OCI-LY7 (cell line): ENCODE measurements at regions not wholly inside any gene's neighbourhood (a gene's known extent, or its start where the extent isn't known, plus 50 kb on each side); places are given as distances from the start of the nearest gene placed in this dataset.

ENCODE experiments used
- BruUV-seq: library from RNA; stranded (reverse); fragments of 400-500 nt; replicated peaks from 2 replicates; lab custom pipeline; 2021; lab: Mats Ljungman, UMichigan
- CTCF ChIA-PET: fragments of 300-600 bp; sonication (Branson Sonifier 250); formaldehyde crosslinking; loops from one replicate; lab custom pipeline; 2022; ENCODE audit warnings: antibody characterized with exemption; ENCODE audit not compliant: unreplicated experiment; lab: Charles Lee
- POLR2A ChIA-PET: fragments of 300-600 bp; sonication (Branson Sonifier 250); formaldehyde crosslinking; loops from one replicate; lab custom pipeline; 2022; ENCODE audit warnings: antibody characterized with exemption; lab: Charles Lee
- DNase-seq: peaks from one replicate; pipeline ENCODE4 v3.0.0-alpha.2; 2015; ENCODE audit warnings: low spot score
- H2AFZ ChIP-seq: fragments of 200-600 bp; sonication (generic), shearing (Covaris generic); 2 replicates; pipeline ENCODE4 v1.6.1; 2014; ENCODE audit warnings: mild to moderate bottlenecking, antibody characterized with exemption, low read length, moderate library complexity
- H3K27ac ChIP-seq: fragments of 200-600 bp; sonication (generic); 2 replicates; pipeline ENCODE4 v1.5.1; 2014; ENCODE audit warnings: mixed run types, low read depth, mild to moderate bottlenecking, moderate library complexity, low read length, inconsistent platforms; ENCODE audit not compliant: poor library complexity, severe bottlenecking
- H3K36me3 ChIP-seq: fragments of 200-600 bp; sonication (generic); 2 replicates; pipeline ENCODE4 v1.6.1; 2014; ENCODE audit warnings: mild to moderate bottlenecking, antibody characterized with exemption, low read length, moderate library complexity, mixed read lengths; ENCODE audit not compliant: insufficient read depth
- H3K4me1 ChIP-seq: fragments of 200-600 bp; sonication (generic); 2 replicates; pipeline ENCODE4 v1.5.1; 2014; ENCODE audit warnings: mild to moderate bottlenecking, low read length; ENCODE audit not compliant: insufficient read depth, poor library complexity, severe bottlenecking
- H3K4me2 ChIP-seq: fragments of 200-600 bp; sonication (generic); 2 replicates; pipeline ENCODE4 v1.6.1; 2014; ENCODE audit warnings: mild to moderate bottlenecking, low read length
- H3K4me3 ChIP-seq: fragments of 200-600 bp; sonication (generic); 2 replicates; pipeline ENCODE4 v1.5.1; 2014; ENCODE audit warnings: mild to moderate bottlenecking, low read depth, low read length; ENCODE audit not compliant: poor library complexity, severe bottlenecking
- H3K79me2 ChIP-seq: fragments of 200-600 bp; sonication (generic); 2 replicates; pipeline ENCODE4 v1.6.1; 2016; ENCODE audit warnings: low read depth, mild to moderate bottlenecking, low read length, moderate library complexity, mixed read lengths; ENCODE audit not compliant: insufficient read depth
- H3K9me2 ChIP-seq: fragments of 200-600 bp; sonication (generic); 2 replicates; pipeline ENCODE4 v1.6.1; 2016; ENCODE audit warnings: mild to moderate bottlenecking, low read length, mixed read lengths; ENCODE audit not compliant: insufficient read depth
- H3K9me3 ChIP-seq: fragments of 200-600 bp; sonication (generic); 2 replicates; pipeline ENCODE4 v1.6.1; 2014; ENCODE audit warnings: mild to moderate bottlenecking, mixed run types, low read length, mixed read lengths
- H4K20me1 ChIP-seq: fragments of 200-600 bp; sonication (generic); 2 replicates; pipeline ENCODE4 v1.6.1; 2014; ENCODE audit warnings: mild to moderate bottlenecking, antibody characterized with exemption, low read length, moderate library complexity, mixed read lengths; ENCODE audit not compliant: insufficient read depth
- CTCF ChIP-seq: fragments of 200-600 bp; sonication (generic); conservative IDR thresholded peaks from 2 replicates; pipeline ENCODE4 v1.5.1; 2014; ENCODE audit warnings: mild to moderate bottlenecking, antibody characterized with exemption, low read length, moderate library complexity, mixed read lengths
- EZH2phosphoT487 ChIP-seq: fragments of 200-600 bp; sonication (generic); IDR thresholded peaks from 2 replicates; pipeline ENCODE4 v1.6.1; 2018; ENCODE audit warnings: low read depth, borderline replicate concordance, mild to moderate bottlenecking, mixed run types, antibody characterized with exemption, low read length, moderate library complexity, mixed read lengths
- intact Hi-C: fragments of 100-400 bp; cut with micrococcal nuclease; formaldehyde crosslinking; loops from one replicate; pipeline ENCODE4 v1.10.0; 2022; ENCODE audit not compliant: unreplicated experiment

- Histone ChIP-seq H3K79me2 (no peaks in the 10 kb centered on the region), H3K4me2 (no peak overlapping the region), H3K27ac (no peak overlapping the region), H3K36me3 (no peaks in the 10 kb centered on the region), H3K4me3 (no peak overlapping the region), H3K9me3 (no peaks in the 10 kb centered on the region), H4K20me1 (no peaks in the 10 kb centered on the region), H3K4me1 (no peaks in the 10 kb centered on the region), H3K9me2 (no peaks in the 10 kb centered on the region), H2AFZ (no peak overlapping the region)
- CTCF ChIA-PET, result interaction anchor here (1.6 kb wide), 1 partner anchor 9 kb away, joined by 3 read pairs; no protein-coding TSS in a partner anchor
- DNase-seq, result no peak
- intact Hi-C loops, result loop anchor here (5.0 kb wide), 1 partner anchor 101 kb away; no protein-coding TSS in a partner anchor
- no TSS peak for BruUV-seq
- TF ChIP-seq EZH2phosphoT487, result no peak
- no peak for TF ChIP-seq CTCF
- POLR2A ChIA-PET, result interaction anchor here (0.5 to 1.5 kb wide), 4 partner anchors 12 to 985 kb away, joined by 3 to 4 read pairs (median 3); no protein-coding TSS in a partner anchor
These were observed 63.3 kb upstream of the IL6 start for GRCh38 chr7:22663721-22664120.

GRCh38 chr7:22663357-22663718 is 63.7 kb upstream of the IL6 start:
- Histone ChIP-seq H3K4me2 (no peak overlapping the region), H3K4me3 (no peak overlapping the region), H3K27ac (no peak overlapping the region), H3K9me3 (no peaks in the 10 kb centered on the region), H3K36me3 (no peaks in the 10 kb centered on the region), H2AFZ (no peak overlapping the region), H3K79me2 (no peaks in the 10 kb centered on the region), H4K20me1 (no peaks in the 10 kb centered on the region), H3K9me2 (no peaks in the 10 kb centered on the region), H3K4me1 (no peaks in the 10 kb centered on the region)
- CTCF ChIA-PET, result interaction anchor here (1.6 kb wide), 1 partner anchor 10 kb away, joined by 3 read pairs; no protein-coding TSS in a partner anchor
- BruUV-seq, result no TSS peak
- intact Hi-C loops, result loop anchor here (5.0 kb wide), 1 partner anchor 101 kb away; no protein-coding TSS in a partner anchor
- TF ChIP-seq EZH2phosphoT487 (no peak), CTCF (no peak)
- POLR2A ChIA-PET, result interaction anchor here (0.5 to 1.5 kb wide), 4 partner anchors 12 to 985 kb away, joined by 3 to 4 read pairs (median 3); no protein-coding TSS in a partner anchor
- no peak for DNase-seq
